DND-41 (cell line): ENCODE measurements at regions not wholly inside any gene's neighbourhood (a gene's known extent, or its start where the extent isn't known, plus 50 kb on each side); places are given as distances from the start of the nearest gene placed in this dataset.

Experiments used
- ATAC-seq: fragments of 200-7000 bp; cut with Tn5 transposase; 3 replicates; pipeline ENCODE4 v1.9.1; 2021; ENCODE audit warnings: low read depth; ENCODE audit not compliant: insufficient read depth
- DNase-seq: peaks from one replicate; pipeline ENCODE4 v3.0.0-alpha.2; 2020
- H2AFZ ChIP-seq: 2 replicates; pipeline ENCODE4 v1.6.0; 2012; ENCODE audit warnings: low read depth, low read length
- H3K27ac ChIP-seq: 2 replicates; pipeline ENCODE4 v1.5.1; 2012; ENCODE audit warnings: low read length, inconsistent platforms
- H3K27me3 ChIP-seq: fragments of 200-600 bp; sonication (generic); 2 replicates; pipeline ENCODE4 v1.6.0; 2012; ENCODE audit warnings: low read length, mild to moderate bottlenecking, inconsistent platforms; ENCODE audit not compliant: insufficient read depth, poor library complexity
- H3K36me3 ChIP-seq: 2 replicates; pipeline ENCODE4 v1.5.1; 2012; ENCODE audit warnings: low read length, inconsistent platforms; ENCODE audit not compliant: insufficient read depth
- H3K4me1 ChIP-seq: 2 replicates; pipeline ENCODE4 v1.5.1; 2012; ENCODE audit warnings: mild to moderate bottlenecking, low read length; ENCODE audit not compliant: insufficient read depth
- H3K4me2 ChIP-seq: 2 replicates; pipeline ENCODE4 v1.6.0; 2012; ENCODE audit warnings: mild to moderate bottlenecking, moderate library complexity, low read length, inconsistent platforms; ENCODE audit not compliant: insufficient read depth
- H3K4me3 ChIP-seq, 2 experiments: fragments of 200-600 bp in 1 of 2; shearing (Covaris generic) in 1 of 2; 2 replicates each; pipeline ENCODE4 v1.5.1; 2012 to 2016; ENCODE audit warnings: inconsistent platforms in 2 of 2, low read length in 2 of 2, mild to moderate bottlenecking in 2 of 2, low read depth in 1 of 2, moderate library complexity in 1 of 2
- H3K79me2 ChIP-seq: 2 replicates; pipeline ENCODE4 v1.6.0; 2012; ENCODE audit warnings: low read length, inconsistent platforms; ENCODE audit not compliant: insufficient read depth
- H3K9ac ChIP-seq: 2 replicates; pipeline ENCODE4 v1.6.0; 2012; ENCODE audit warnings: low read depth, mild to moderate bottlenecking, inconsistent platforms, low read length, moderate library complexity
- H3K9me3 ChIP-seq: 2 replicates; pipeline ENCODE4 v1.5.1; 2012; ENCODE audit warnings: low read length, moderate library complexity, mild to moderate bottlenecking, inconsistent platforms; ENCODE audit not compliant: insufficient read depth, severe bottlenecking
- H4K20me1 ChIP-seq: 2 replicates; pipeline ENCODE4 v1.6.0; 2012; ENCODE audit warnings: low read length; ENCODE audit not compliant: insufficient read depth
- CTCF ChIP-seq: IDR thresholded peaks from 2 replicates; pipeline ENCODE4 v1.5.1; 2012; ENCODE audit warnings: borderline replicate concordance, low read length, moderate library complexity, mild to moderate bottlenecking; ENCODE audit not compliant: poor library complexity, severe bottlenecking; ENCODE audit errors: extremely low read depth
- EZH2 ChIP-seq: IDR thresholded peaks from 3 replicates; pipeline ENCODE4 v1.6.1; 2012; ENCODE audit warnings: borderline replicate concordance, low read depth, mild to moderate bottlenecking, moderate library complexity, low read length, inconsistent platforms; ENCODE audit not compliant: severe bottlenecking

- DNase-seq (no peak), ATAC-seq (no peak)
- Histone ChIP-seq H3K4me2 (no peak overlapping the region), H3K9ac (no peak overlapping the region), H3K4me3 (no peak overlapping the region), H2AFZ (no peak overlapping the region), H3K36me3 (no peaks in the 10 kb centered on the region), H3K27ac (no peak overlapping the region), H3K27me3 (no peaks in the 10 kb centered on the region), H4K20me1 (no peaks in the 10 kb centered on the region), H3K9me3 (no peaks in the 10 kb centered on the region), H3K4me1 (no peaks in the 10 kb centered on the region), H3K79me2 (no peaks in the 10 kb centered on the region)
- TF ChIP-seq CTCF: no peak
- no peak for TF ChIP-seq EZH2
These were observed 439.9 kb upstream of the NAALADL2 start for GRCh38 chr3:174419216-174419615.

GRCh38 chr3:174423936-174424335 is 435.2 kb upstream of the NAALADL2 start:
- H3K27me3 ChIP-seq: no peaks in the 10 kb centered on the region
- no peak overlapping the region for H2AFZ ChIP-seq
- TF ChIP-seq CTCF (no peak), EZH2 (no peak)
- no peak overlapping the region for H3K27ac ChIP-seq
- ATAC-seq (no peak), DNase-seq (no peak)
- H3K4me3 ChIP-seq: no peak overlapping the region
- no peaks in the 10 kb centered on the region for H4K20me1 ChIP-seq
- H3K36me3 ChIP-seq: no peaks in the 10 kb centered on the region
- no peaks in the 10 kb centered on the region for H3K4me1 ChIP-seq
- H3K9me3 ChIP-seq: no peaks in the 10 kb centered on the region
- no peak overlapping the region for H3K9ac ChIP-seq
- H3K4me2 ChIP-seq: no peak overlapping the region
- H3K79me2 ChIP-seq: no peaks in the 10 kb centered on the region

GRCh38 chr3:174424656-174425055 is 434.5 kb upstream of the NAALADL2 start:
- Histone ChIP-seq H3K4me2 (no peak overlapping the region), H3K4me1 (no peaks in the 10 kb centered on the region), H3K79me2 (no peaks in the 10 kb centered on the region), H3K9ac (no peak overlapping the region), H3K9me3 (no peaks in the 10 kb centered on the region), H3K27me3 (no peaks in the 10 kb centered on the region), H3K4me3 (no peak overlapping the region), H3K36me3 (no peaks in the 10 kb centered on the region), H2AFZ (no peak overlapping the region), H4K20me1 (no peaks in the 10 kb centered on the region), H3K27ac (no peak overlapping the region)
- ATAC-seq (no peak), DNase-seq (no peak)
- TF ChIP-seq EZH2: no peak
- no peak for TF ChIP-seq CTCF

- H3K4me3 ChIP-seq: no peak overlapping the region
- ATAC-seq (no peak), DNase-seq (no peak)
- H3K9me3 ChIP-seq: no peaks in the 10 kb centered on the region
- H3K9ac ChIP-seq: no peak overlapping the region
- H4K20me1 ChIP-seq: no peaks in the 10 kb centered on the region
- H3K27ac ChIP-seq: no peak overlapping the region
- H3K79me2 ChIP-seq: no peaks in the 10 kb centered on the region
- H3K4me1 ChIP-seq: no peaks in the 10 kb centered on the region
- no peak overlapping the region for H3K4me2 ChIP-seq
- no peak overlapping the region for H2AFZ ChIP-seq
- no peaks in the 10 kb centered on the region for H3K27me3 ChIP-seq
- no peak for TF ChIP-seq CTCF
- TF ChIP-seq EZH2: no peak
- no peaks in the 10 kb centered on the region for H3K36me3 ChIP-seq
These were observed 433.7 kb upstream of the NAALADL2 start for GRCh38 chr3:174425422-174425821.
